Mucosa of stomach (tissue), 1 donor: ENCODE measurements at regions not wholly inside any gene's neighbourhood (a gene's known extent, or its start where the extent isn't known, plus 50 kb on each side); places are given as distances from the start of the nearest gene placed in this dataset.

Source experiments
- H3K27me3 ChIP-seq: one replicate; pipeline ENCODE4 v1.7.0; 2013; ENCODE audit warnings: mild to moderate bottlenecking, low read length; ENCODE audit not compliant: control insufficient read depth, insufficient read depth
- H3K36me3 ChIP-seq: one replicate; pipeline ENCODE4 v1.7.0; 2013; ENCODE audit warnings: low read length; ENCODE audit not compliant: control insufficient read depth, insufficient read depth
- H3K4me1 ChIP-seq: one replicate; pipeline ENCODE4 v1.7.0; 2013; ENCODE audit warnings: mild to moderate bottlenecking, low read length; ENCODE audit not compliant: control insufficient read depth, insufficient read depth
- H3K4me3 ChIP-seq: one replicate; pipeline ENCODE4 v1.7.0; 2013; ENCODE audit warnings: low read length
- H3K9ac ChIP-seq: one replicate; pipeline ENCODE4 v1.7.0; 2013; ENCODE audit warnings: mild to moderate bottlenecking, low read length, moderate library complexity
- H3K9me3 ChIP-seq: one replicate; pipeline ENCODE4 v1.7.0; 2013; ENCODE audit warnings: mild to moderate bottlenecking, low read length, moderate library complexity; ENCODE audit not compliant: control insufficient read depth
- donor health status: Pancreatic carcinoma.

DNA sequence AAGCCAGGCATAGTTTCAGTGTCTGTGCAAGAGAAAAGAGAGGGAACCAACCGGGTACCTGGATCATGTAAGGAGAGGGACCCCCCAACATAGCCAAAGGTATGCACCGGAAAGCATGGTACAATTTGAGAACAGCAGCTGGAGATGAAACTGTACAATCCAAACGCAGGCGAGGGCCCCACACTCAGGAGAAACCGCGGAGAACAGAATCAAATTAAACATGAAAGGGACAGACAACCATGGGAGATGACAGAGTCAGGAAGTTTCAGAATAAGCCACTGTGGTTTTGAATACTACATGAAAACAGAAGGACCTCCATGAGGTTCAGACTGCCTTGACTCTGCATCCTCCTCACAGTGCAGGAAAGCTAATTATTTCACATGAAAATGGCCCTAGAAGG is 62.9 kb upstream of the SPATA13 start:
- Histone ChIP-seq H3K9ac (no peak overlapping the region), H3K4me3 (no peak overlapping the region), H3K36me3 (no peaks in the 10 kb centered on the region), H3K4me1 (peaks cover 6% of the 10 kb centered on the region), H3K9me3 (no peaks in the 10 kb centered on the region), H3K27me3 (no peaks in the 10 kb centered on the region)

DNA sequence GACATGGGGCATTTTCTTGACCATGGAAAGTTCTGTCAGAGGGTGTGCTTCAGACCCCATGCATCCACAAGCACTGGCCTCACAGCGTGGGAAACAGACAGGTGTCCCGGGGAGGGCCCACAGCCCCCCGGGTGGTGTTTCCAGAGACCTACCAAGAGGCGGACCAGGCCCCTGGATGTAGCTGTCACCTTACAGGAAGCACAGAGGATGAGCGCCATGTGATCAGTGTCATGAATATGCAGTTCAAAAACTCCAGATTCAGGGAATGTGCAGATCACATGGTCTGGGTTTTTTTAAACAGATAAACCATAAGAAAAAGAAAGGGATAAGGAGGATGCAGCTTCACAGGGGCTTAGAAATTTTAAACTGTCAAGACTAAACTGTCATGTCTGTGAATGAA is 61.0 kb upstream of the SPATA13 start:
- H3K9ac ChIP-seq = no peak overlapping the region
- no peaks in the 10 kb centered on the region for H3K9me3 ChIP-seq
- no peak overlapping the region for H3K4me3 ChIP-seq
- H3K4me1 ChIP-seq = peaks cover 6% of the 10 kb centered on the region
- H3K36me3 ChIP-seq = no peaks in the 10 kb centered on the region
- H3K27me3 ChIP-seq = no peaks in the 10 kb centered on the region

DNA sequence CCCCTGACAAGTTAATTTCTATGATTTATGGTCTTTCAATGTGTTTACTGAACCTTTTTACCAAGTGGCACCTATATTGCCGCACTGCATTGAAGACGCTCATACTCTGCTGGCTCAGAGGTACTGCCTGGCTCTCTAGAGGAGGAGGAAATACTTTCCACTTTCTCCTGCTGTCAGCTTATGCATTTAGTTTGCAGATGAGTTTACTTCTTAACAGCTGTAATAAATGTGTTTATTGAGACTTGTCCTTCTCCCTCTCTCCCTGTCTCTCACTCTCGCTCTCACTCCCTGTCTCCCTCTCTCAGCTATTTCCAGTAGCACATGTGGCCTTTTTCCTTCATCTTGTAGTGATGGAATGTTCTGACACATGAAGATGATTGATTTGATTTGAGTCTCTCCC is 60.3 kb upstream of the SPATA13 start:
- no peak overlapping the region for H3K9ac ChIP-seq
- no peaks in the 10 kb centered on the region for H3K9me3 ChIP-seq
- H3K4me1 ChIP-seq = peaks cover 6% of the 10 kb centered on the region
- no peaks in the 10 kb centered on the region for H3K27me3 ChIP-seq
- no peaks in the 10 kb centered on the region for H3K36me3 ChIP-seq
- no peak overlapping the region for H3K4me3 ChIP-seq

DNA sequence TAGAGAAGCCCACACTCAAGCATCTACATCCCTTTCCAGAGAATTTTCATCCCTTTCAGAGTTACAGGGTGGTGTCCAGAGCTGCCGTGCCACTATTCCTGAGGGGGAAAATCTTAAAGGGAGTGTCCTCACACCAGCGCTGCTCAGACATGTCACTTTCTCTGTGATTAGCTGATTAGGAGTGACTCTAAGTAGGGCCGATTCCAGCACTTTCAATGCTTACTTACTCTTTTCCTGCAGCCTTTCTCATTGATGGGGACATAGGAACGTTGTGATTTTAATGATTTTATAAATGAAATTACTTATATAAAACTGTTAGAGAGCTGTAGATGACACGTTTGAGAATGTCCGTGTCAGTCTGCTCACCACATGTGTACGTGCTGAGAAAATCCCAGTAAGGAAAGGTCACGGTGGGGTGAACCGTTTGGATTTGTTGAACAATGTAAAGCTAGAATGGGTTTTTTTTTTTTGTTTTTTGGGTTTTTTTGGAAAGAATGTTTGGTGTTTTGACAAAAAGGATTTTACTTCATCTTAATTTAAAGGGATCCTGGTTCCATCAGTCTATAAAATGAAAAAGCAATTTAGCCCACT is 56.6 kb upstream of the SPATA13 start:
- Histone ChIP-seq H3K4me1 (peaks cover 17% of the 10 kb centered on the region), H3K27me3 (no peaks in the 10 kb centered on the region), H3K9me3 (no peaks in the 10 kb centered on the region), H3K36me3 (no peaks in the 10 kb centered on the region), H3K9ac (no peak overlapping the region), H3K4me3 (no peak overlapping the region)

GRCh38 chr13:24104723-24105122 is 55.8 kb upstream of the SPATA13 start:
- Histone ChIP-seq H3K9me3 (no peaks in the 10 kb centered on the region), H3K9ac (no peak overlapping the region), H3K27me3 (no peaks in the 10 kb centered on the region), H3K4me1 (peaks cover 17% of the 10 kb centered on the region), H3K36me3 (no peaks in the 10 kb centered on the region), H3K4me3 (no peak overlapping the region)

- H3K9me3 ChIP-seq = no peaks in the 10 kb centered on the region
- H3K36me3 ChIP-seq = no peaks in the 10 kb centered on the region
- peaks cover 26% of the 10 kb centered on the region for H3K4me1 ChIP-seq
- H3K27me3 ChIP-seq = no peaks in the 10 kb centered on the region
- H3K9ac ChIP-seq = no peak overlapping the region
- H3K4me3 ChIP-seq = no peak overlapping the region
These were observed 54.1 kb upstream of the SPATA13 start for GRCh38 chr13:24106429-24106828.

GRCh38 chr13:24107955-24108614 is 52.4 kb upstream of the SPATA13 start:
- H3K9ac ChIP-seq = peak overlapping the region; percentile 31
- no peaks in the 10 kb centered on the region for H3K36me3 ChIP-seq
- H3K9me3 ChIP-seq = no peaks in the 10 kb centered on the region
- H3K4me3 ChIP-seq = peak overlapping the region; percentile 23
- peaks cover 26% of the 10 kb centered on the region for H3K4me1 ChIP-seq
- no peaks in the 10 kb centered on the region for H3K27me3 ChIP-seq

DNA sequence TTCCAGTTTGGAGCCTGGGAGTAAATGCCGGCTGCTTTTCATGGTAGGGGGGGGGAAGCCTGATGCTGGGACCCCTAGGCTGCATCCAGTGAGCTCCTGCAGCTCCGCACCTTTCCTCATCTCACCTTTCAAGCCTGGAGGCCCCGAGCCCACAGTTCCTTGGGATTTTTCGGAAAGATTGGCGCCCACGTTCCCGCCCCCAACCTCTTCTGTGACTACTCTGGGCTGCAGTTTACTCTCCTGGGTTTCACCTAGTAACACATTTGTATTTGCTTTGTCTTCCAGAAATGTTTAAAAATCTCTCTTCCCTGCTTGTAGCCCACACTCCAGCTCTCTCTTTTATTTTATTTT is 51.9 kb upstream of the SPATA13 start:
- Histone ChIP-seq H3K4me3 (no peak overlapping the region), H3K4me1 (peaks cover 26% of the 10 kb centered on the region), H3K9ac (no peak overlapping the region), H3K27me3 (no peaks in the 10 kb centered on the region), H3K9me3 (no peaks in the 10 kb centered on the region), H3K36me3 (no peaks in the 10 kb centered on the region)

DNA sequence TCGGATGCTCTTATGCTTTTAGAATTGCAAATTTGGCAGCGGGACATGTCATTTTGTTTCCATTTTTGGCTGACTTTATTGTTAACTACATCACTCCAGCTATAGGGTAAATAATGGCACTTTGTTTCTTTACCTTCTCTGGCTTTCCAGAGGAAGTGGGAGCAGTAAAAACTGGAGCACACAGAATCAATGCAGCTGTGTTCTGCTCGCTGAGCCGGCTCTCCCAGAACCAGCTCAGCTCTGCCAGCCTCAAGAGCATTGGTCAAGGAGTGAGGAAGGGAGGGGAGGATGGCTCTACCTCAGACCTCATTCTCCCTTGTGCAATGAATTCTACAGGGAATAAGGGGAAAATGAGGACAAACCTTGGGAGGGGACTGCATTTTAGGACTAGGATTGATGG is 50.5 kb upstream of the SPATA13 start:
- Histone ChIP-seq H3K36me3 (no peaks in the 10 kb centered on the region), H3K4me1 (peaks cover 26% of the 10 kb centered on the region), H3K9ac (no peak overlapping the region), H3K27me3 (no peaks in the 10 kb centered on the region), H3K4me3 (no peak overlapping the region), H3K9me3 (no peaks in the 10 kb centered on the region)
